ENCODE measurements at regions not wholly inside any gene's neighbourhood (a gene's known extent, or its start where the extent isn't known, plus 50 kb on each side); places are given as distances from the start of the nearest gene placed in this dataset.

DNA sequence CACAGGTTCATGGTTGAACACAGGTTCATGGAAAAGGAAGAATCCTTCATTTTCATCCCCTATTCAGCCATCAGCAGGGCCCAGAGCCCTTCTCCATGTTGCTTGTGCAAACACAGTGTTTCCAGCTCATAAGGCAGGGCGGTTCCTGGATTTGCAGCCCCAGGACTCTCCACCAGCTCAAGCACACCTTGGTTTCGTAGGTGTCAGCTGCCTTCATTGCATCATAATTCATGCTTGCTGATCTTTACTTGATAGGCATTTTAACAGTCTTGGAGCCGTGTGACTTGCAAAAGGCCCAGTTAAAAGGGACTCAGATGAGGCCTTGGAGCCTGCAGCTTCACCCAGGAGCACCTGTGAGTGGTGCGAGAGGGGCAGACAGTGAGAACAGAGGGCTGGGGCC, 318.1 kb upstream of the B3GAT1 start (continued):
- TF ChIP-seq, protein P1, sequence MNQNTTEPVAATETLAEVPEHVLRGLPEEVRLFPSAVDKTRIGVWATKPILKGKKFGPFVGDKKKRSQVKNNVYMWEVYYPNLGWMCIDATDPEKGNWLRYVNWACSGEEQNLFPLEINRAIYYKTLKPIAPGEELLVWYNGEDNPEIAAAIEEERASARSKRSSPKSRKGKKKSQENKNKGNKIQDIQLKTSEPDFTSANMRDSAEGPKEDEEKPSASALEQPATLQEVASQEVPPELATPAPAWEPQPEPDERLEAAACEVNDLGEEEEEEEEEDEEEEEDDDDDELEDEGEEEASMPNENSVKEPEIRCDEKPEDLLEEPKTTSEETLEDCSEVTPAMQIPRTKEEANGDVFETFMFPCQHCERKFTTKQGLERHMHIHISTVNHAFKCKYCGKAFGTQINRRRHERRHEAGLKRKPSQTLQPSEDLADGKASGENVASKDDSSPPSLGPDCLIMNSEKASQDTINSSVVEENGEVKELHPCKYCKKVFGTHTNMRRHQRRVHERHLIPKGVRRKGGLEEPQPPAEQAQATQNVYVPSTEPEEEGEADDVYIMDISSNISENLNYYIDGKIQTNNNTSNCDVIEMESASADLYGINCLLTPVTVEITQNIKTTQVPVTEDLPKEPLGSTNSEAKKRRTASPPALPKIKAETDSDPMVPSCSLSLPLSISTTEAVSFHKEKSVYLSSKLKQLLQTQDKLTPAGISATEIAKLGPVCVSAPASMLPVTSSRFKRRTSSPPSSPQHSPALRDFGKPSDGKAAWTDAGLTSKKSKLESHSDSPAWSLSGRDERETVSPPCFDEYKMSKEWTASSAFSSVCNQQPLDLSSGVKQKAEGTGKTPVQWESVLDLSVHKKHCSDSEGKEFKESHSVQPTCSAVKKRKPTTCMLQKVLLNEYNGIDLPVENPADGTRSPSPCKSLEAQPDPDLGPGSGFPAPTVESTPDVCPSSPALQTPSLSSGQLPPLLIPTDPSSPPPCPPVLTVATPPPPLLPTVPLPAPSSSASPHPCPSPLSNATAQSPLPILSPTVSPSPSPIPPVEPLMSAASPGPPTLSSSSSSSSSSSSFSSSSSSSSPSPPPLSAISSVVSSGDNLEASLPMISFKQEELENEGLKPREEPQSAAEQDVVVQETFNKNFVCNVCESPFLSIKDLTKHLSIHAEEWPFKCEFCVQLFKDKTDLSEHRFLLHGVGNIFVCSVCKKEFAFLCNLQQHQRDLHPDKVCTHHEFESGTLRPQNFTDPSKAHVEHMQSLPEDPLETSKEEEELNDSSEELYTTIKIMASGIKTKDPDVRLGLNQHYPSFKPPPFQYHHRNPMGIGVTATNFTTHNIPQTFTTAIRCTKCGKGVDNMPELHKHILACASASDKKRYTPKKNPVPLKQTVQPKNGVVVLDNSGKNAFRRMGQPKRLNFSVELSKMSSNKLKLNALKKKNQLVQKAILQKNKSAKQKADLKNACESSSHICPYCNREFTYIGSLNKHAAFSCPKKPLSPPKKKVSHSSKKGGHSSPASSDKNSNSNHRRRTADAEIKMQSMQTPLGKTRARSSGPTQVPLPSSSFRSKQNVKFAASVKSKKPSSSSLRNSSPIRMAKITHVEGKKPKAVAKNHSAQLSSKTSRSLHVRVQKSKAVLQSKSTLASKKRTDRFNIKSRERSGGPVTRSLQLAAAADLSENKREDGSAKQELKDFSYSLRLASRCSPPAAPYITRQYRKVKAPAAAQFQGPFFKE (tag by site-specific recombination; IDR thresholded peaks at IDR 0.05; ENCODE audit: borderline replicate concordance): no peak
- TF ChIP-seq, protein P2, sequence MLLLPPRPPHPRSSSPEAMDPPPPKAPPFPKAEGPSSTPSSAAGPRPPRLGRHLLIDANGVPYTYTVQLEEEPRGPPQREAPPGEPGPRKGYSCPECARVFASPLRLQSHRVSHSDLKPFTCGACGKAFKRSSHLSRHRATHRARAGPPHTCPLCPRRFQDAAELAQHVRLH (tag by site-specific recombination; IDR thresholded peaks at IDR 0.05): no peak
- TF ChIP-seq ATF2 (tag by site-specific recombination; IDR thresholded peaks at IDR 0.05; ENCODE audit: low read depth): no peak
- no peak for TF ChIP-seq ZXDB (tag by site-specific recombination; IDR thresholded peaks at IDR 0.05)
- no peak for TF ChIP-seq ZNF214 (tag by site-specific recombination; IDR thresholded peaks at IDR 0.05; ENCODE audit: borderline replicate concordance)
- no peak for TF ChIP-seq ZNF223 (tag by site-specific recombination; IDR thresholded peaks at IDR 0.05)
- TF ChIP-seq, protein P3, sequence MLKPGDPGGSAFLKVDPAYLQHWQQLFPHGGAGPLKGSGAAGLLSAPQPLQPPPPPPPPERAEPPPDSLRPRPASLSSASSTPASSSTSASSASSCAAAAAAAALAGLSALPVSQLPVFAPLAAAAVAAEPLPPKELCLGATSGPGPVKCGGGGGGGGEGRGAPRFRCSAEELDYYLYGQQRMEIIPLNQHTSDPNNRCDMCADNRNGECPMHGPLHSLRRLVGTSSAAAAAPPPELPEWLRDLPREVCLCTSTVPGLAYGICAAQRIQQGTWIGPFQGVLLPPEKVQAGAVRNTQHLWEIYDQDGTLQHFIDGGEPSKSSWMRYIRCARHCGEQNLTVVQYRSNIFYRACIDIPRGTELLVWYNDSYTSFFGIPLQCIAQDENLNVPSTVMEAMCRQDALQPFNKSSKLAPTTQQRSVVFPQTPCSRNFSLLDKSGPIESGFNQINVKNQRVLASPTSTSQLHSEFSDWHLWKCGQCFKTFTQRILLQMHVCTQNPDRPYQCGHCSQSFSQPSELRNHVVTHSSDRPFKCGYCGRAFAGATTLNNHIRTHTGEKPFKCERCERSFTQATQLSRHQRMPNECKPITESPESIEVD (tag by site-specific recombination; IDR thresholded peaks at IDR 0.05): no peak
- TF ChIP-seq, protein P4, sequence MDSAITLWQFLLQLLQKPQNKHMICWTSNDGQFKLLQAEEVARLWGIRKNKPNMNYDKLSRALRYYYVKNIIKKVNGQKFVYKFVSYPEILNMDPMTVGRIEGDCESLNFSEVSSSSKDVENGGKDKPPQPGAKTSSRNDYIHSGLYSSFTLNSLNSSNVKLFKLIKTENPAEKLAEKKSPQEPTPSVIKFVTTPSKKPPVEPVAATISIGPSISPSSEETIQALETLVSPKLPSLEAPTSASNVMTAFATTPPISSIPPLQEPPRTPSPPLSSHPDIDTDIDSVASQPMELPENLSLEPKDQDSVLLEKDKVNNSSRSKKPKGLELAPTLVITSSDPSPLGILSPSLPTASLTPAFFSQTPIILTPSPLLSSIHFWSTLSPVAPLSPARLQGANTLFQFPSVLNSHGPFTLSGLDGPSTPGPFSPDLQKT (IDR thresholded peaks at IDR 0.05; ENCODE audit: borderline replicate concordance, low read depth, low read length): no peak
- no peak for TF ChIP-seq ZNF114 (tag by site-specific recombination; IDR thresholded peaks at IDR 0.05)
- TF ChIP-seq ZNF513 (tag by site-specific recombination; IDR thresholded peaks at IDR 0.05): no peak

DNA sequence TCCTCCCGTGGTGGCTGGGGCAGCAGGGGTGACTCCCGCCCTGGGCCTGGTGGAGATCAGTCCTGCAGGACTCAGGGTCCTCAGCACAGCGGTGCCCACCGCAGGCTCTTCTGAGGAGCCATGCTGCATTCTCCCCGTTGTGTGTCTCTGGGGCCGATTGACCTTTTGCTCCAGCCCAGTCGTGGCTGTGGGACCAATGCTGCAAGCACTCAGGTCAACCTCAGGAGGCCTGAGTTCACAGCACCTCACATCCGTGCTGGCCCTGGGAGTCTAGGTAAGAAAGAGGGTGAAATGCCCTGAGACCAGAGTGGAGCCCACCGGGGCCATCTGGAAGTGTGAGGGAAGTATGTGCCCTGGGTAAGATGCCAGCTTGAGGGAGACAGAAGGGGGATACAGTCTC, 316.1 kb upstream of the B3GAT1 start:
- POLR2A ChIA-PET: no interaction called here
- Histone ChIP-seq H3K4me3 (ENCODE audit: low read depth, low read length) (no peak overlapping the region), H3K9me3 (ENCODE audit: control insufficient read depth, insufficient read depth, low read depth, low read length) (no peaks in the 10 kb centered on the region), H3K36me3 (ENCODE audit: control insufficient read depth in 2 of 2, insufficient read depth in 1 of 2, low read length in 2 of 2) (no peaks in the 10 kb centered on the region), H3K4me1 (ENCODE audit: control insufficient read depth, insufficient read depth, low read length) (no peaks in the 10 kb centered on the region), H3K27ac (ENCODE audit: extremely low read depth, low read depth, low read length) (no peak overlapping the region)
- CTCF ChIA-PET: no interaction called here
- no peak for TF ChIP-seq PRDM1 (tag by site-specific recombination; IDR thresholded peaks at IDR 0.05)
- no peak for TF ChIP-seq OSR2 (tag by site-specific recombination; IDR thresholded peaks at IDR 0.05)
- TF ChIP-seq ZNF623 (tag by site-specific recombination; IDR thresholded peaks at IDR 0.05): no peak
- TF ChIP-seq ZNF48 (tag by site-specific recombination; IDR thresholded peaks at IDR 0.05): no peak
- TF ChIP-seq ZNF404 (tag by site-specific recombination; IDR thresholded peaks at IDR 0.05): no peak
- no peak for TF ChIP-seq ZNF416 (tag by site-specific recombination; IDR thresholded peaks at IDR 0.05)
- TF ChIP-seq, protein P5, sequence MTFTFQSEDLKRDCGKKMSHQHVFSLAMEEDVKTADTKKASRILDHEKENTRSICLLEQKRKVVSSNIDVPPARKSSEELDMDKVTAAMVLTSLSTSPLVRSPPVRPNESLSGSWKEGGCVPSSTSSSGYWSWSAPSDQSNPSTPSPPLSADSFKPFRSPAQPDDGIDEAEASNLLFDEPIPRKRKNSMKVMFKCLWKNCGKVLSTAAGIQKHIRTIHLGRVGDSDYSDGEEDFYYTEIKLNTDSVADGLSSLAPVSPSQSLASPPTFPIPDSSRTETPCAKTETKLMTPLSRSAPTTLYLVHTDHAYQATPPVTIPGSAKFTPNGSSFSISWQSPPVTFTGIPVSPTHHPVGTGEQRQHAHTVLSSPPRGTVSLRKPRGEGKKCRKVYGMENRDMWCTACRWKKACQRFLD (tag by site-specific recombination; IDR thresholded peaks at IDR 0.05): no peak

Data from HEK293 (cell line).